GM23248 (cell line): ENCODE measurements at regions not wholly inside any gene's neighbourhood (a gene's known extent, or its start where the extent isn't known, plus 50 kb on each side); places are given as distances from the start of the nearest gene placed in this dataset.

ENCODE experiments used
- EZH2 ChIP-seq: fragments of 200-600 bp; sonication (generic); IDR thresholded peaks from 2 replicates; pipeline ENCODE4 v1.6.1; 2018; ENCODE audit warnings: antibody characterized with exemption, mild to moderate bottlenecking; ENCODE audit not compliant: insufficient read depth, poor library complexity, severe bottlenecking
- EZH2phosphoT487 ChIP-seq: fragments of 200-600 bp; sonication (generic); IDR thresholded peaks from 2 replicates; pipeline ENCODE4 v1.6.1; 2018; ENCODE audit warnings: antibody characterized with exemption, moderate library complexity, mild to moderate bottlenecking, low read depth; ENCODE audit not compliant: insufficient read depth

DNA sequence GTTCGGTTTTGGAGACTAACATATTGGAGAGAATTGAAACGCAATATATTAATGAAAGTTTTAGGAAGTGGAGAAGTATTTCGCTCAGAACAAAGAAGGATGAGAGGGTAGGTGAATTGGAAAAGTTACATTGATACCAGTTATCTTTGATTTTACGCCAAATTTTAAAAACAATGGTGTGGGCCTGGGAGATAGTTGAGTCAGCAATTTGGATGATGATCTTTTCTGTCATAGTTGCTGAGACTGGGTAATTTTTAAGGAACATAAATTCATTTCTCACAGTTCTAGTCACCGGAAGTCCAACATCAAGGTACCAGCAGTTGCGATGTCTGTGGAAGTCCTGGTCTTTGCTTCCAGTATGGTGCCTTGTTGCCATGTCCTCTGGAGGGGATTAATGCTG lies 644.8 kb upstream of the LCORL start:
- TF ChIP-seq EZH2phosphoT487 (no peak), EZH2 (no peak)
